Endothelial cell of umbilical vein (primary cell): ENCODE measurements at regions not wholly inside any gene's neighbourhood (a gene's known extent, or its start where the extent isn't known, plus 50 kb on each side); places are given as distances from the start of the nearest gene placed in this dataset.

Experiments used
- BruUV-seq: library from RNA; stranded (reverse); fragments of 400-500 nt; replicated peaks from 2 replicates; lab custom pipeline; 2021; lab: Mats Ljungman, UMichigan
- CTCF ChIA-PET: fragments of 300-600, 350-600 bp; sonication (Branson Sonifier 250); formaldehyde crosslinking; loops from one replicate; lab custom pipeline; 2021; ENCODE audit warnings: antibody characterized with exemption, inconsistent platforms; lab: Charles Lee
- POLR2A ChIA-PET: fragments of 300-600, 350-600 bp; sonication (Branson Sonifier 250); formaldehyde crosslinking; loops from one replicate; lab custom pipeline; 2021; ENCODE audit warnings: antibody characterized with exemption, inconsistent platforms; lab: Charles Lee
- DNase-seq: peaks from one replicate; pipeline ENCODE4 v3.0.0-alpha.2; 2011; ENCODE audit warnings: low read depth, low spot score
- FAIRE-seq: peaks from 2 replicates; lab custom pipeline; 2011; peaks lifted over from hg19 to GRCh38; lab: Jason Lieb, UNC
- H2AFZ ChIP-seq: 2 replicates; pipeline ENCODE4 v1.6.0; 2012; ENCODE audit warnings: low read depth, low read length, control low read depth, inconsistent platforms
- H3K27ac ChIP-seq: 2 replicates; pipeline ENCODE4 v1.5.1; 2011; ENCODE audit warnings: low read depth, mild to moderate bottlenecking, control low read depth, low read length, moderate library complexity; ENCODE audit not compliant: insufficient read depth
- H3K27me3 ChIP-seq, 2 experiments: 2 replicates each; pipeline versions ENCODE4 v1.6.0 to v1.6.1; 2011; ENCODE audit warnings: low read length in 2 of 2, mixed read lengths in 1 of 2; ENCODE audit not compliant: control insufficient read depth in 2 of 2, insufficient read depth in 2 of 2
- H3K36me3 ChIP-seq, 2 experiments: 2 replicates in 1 of 2; 3 replicates in 1 of 2; pipeline ENCODE4 v1.5.1; 2011; ENCODE audit warnings: low read length in 2 of 2, mild to moderate bottlenecking in 1 of 2, moderate library complexity in 1 of 2; ENCODE audit not compliant: control insufficient read depth in 2 of 2, insufficient read depth in 2 of 2; ENCODE audit errors: extremely low read depth in 1 of 2
- H3K4me1 ChIP-seq: 3 replicates; pipeline ENCODE4 v1.5.1; 2011; ENCODE audit warnings: mild to moderate bottlenecking, low read length; ENCODE audit not compliant: control insufficient read depth, insufficient read depth; ENCODE audit errors: extremely low read depth
- H3K4me2 ChIP-seq: 2 replicates; pipeline ENCODE4 v1.6.1; 2011; ENCODE audit warnings: low read length, control low read depth, mixed read lengths; ENCODE audit not compliant: insufficient read depth
- H3K4me3 ChIP-seq, 3 experiments: fragments of 200-600 bp in 1 of 3; sonication (generic), shearing (Covaris generic) in 1 of 3; replicated peaks in 1 of 3; 2 replicates each; pipeline ENCODE4 v1.5.1; 2011 to 2016; ENCODE audit warnings: control low read depth in 3 of 3, low read length in 3 of 3, mild to moderate bottlenecking in 2 of 3, inconsistent platforms in 1 of 3, low read depth in 1 of 3, moderate library complexity in 1 of 3; ENCODE audit not compliant: insufficient read depth in 1 of 3
- H3K79me2 ChIP-seq: 2 replicates; pipeline ENCODE4 v1.6.0; 2012; ENCODE audit warnings: low read length, inconsistent platforms; ENCODE audit not compliant: control insufficient read depth, insufficient read depth
- H3K9ac ChIP-seq: replicated peaks from 2 replicates; pipeline ENCODE3; 2011; ENCODE audit warnings: low read length, control low read depth; ENCODE audit not compliant: insufficient read depth; ENCODE audit errors: extremely low read depth
- H3K9me1 ChIP-seq: replicated peaks from 3 replicates; pipeline ENCODE4 v1.6.0; 2011; ENCODE audit warnings: mild to moderate bottlenecking, low read length; ENCODE audit not compliant: control insufficient read depth, insufficient read depth; ENCODE audit errors: extremely low read depth
- H3K9me3 ChIP-seq: replicated peaks from 2 replicates; pipeline ENCODE4 v1.5.1; 2012; ENCODE audit warnings: low read length, inconsistent platforms; ENCODE audit not compliant: control insufficient read depth, insufficient read depth
- H4K20me1 ChIP-seq: replicated peaks from 2 replicates; pipeline ENCODE3; 2011; ENCODE audit warnings: mild to moderate bottlenecking, low read length; ENCODE audit not compliant: control insufficient read depth, insufficient read depth; ENCODE audit errors: extremely low read depth
- EZH2 ChIP-seq: IDR thresholded peaks from 2 replicates; pipeline ENCODE4 v1.6.1; 2012; ENCODE audit warnings: borderline replicate concordance, low read depth, mild to moderate bottlenecking, moderate library complexity, low read length, inconsistent platforms; ENCODE audit not compliant: severe bottlenecking
- FOS ChIP-seq: IDR thresholded peaks from 2 replicates; pipeline ENCODE4 v1.6.1; 2011; ENCODE audit warnings: mild to moderate bottlenecking, low read length, moderate library complexity, borderline replicate concordance; ENCODE audit not compliant: insufficient read depth
- GATA2 ChIP-seq: IDR thresholded peaks from 2 replicates; pipeline ENCODE4 v1.7.0; 2011; ENCODE audit warnings: low read depth, mild to moderate bottlenecking, moderate library complexity, mixed read lengths, low read length; ENCODE audit not compliant: insufficient read length, insufficient read depth
- JUN ChIP-seq: IDR thresholded peaks from 2 replicates; pipeline ENCODE4 v1.6.1; 2011; ENCODE audit warnings: borderline replicate concordance, low read depth; ENCODE audit not compliant: insufficient read length, insufficient read depth
- MAX ChIP-seq: IDR thresholded peaks from 2 replicates; pipeline ENCODE4 v1.6.1; 2011; ENCODE audit not compliant: insufficient read depth, insufficient read length
- MYC ChIP-seq: IDR thresholded peaks from one replicate; pipeline ENCODE4 v1.6.1; 2011; ENCODE audit warnings: mild to moderate bottlenecking, low read depth, low read length
- POLR2A ChIP-seq: IDR thresholded peaks from 2 replicates; pipeline ENCODE4 v1.6.1; 2012; ENCODE audit warnings: low read depth, mild to moderate bottlenecking, control low read depth, low read length
- POLR2AphosphoS5 ChIP-seq: IDR thresholded peaks from 2 replicates; pipeline ENCODE4 v1.6.1; 2012; ENCODE audit warnings: low read depth, mild to moderate bottlenecking, control low read depth, low read length, moderate library complexity; ENCODE audit not compliant: insufficient read depth
- dilution Hi-C: fragments of 300-500 bp; cut with MboI; formaldehyde crosslinking; loops from one replicate; pipeline ENCODE4 v1.15.0; 2019; ENCODE audit warnings: low sequenced_read_pairs; ENCODE audit not compliant: extremely low pct_ligation_motif_present
- intact Hi-C: fragments of 100-400 bp; cut with micrococcal nuclease; formaldehyde crosslinking; loops from one replicate; pipeline ENCODE4 v1.10.0; 2022

DNA sequence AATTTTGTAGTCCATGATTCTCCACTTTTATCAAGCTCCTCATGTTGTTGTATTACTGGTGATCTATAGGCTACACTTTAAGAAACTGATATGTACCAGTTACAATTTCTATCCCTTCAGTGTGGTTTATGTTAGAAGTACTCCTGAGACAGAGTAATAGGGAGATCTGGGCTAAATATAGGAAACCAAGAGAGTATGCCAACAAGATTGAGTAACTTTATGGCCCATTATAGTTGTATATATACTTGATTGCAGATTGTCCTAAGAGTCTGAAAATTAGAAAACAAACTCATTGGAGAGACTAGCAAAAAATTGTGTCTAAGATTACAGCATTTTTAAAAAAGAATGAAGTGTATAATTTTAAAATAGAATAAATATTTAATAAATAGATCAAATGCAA is 605.6 kb downstream of the XIRP2 start:
- H3K9me3 ChIP-seq = no peaks in the 10 kb centered on the region
- no peak for DNase-seq
- intact Hi-C loops (no loop called here), dilution Hi-C loops (no loop called here)
- H3K79me2 ChIP-seq = no peaks in the 10 kb centered on the region
- no TSS peak for BruUV-seq
- POLR2A ChIA-PET = no interaction called here
- no peaks in the 10 kb centered on the region for H4K20me1 ChIP-seq
- no peak overlapping the region for H3K4me2 ChIP-seq
- H3K9ac ChIP-seq = no peak overlapping the region
- no peaks in the 10 kb centered on the region for H3K36me3 ChIP-seq
- no peak overlapping the region for H2AFZ ChIP-seq
- no peaks in the 10 kb centered on the region for H3K4me1 ChIP-seq
- H3K27ac ChIP-seq = no peak overlapping the region
- no peak for FAIRE-seq
- no peaks in the 10 kb centered on the region for H3K27me3 ChIP-seq
- TF ChIP-seq GATA2 (no peak), FOS (no peak), POLR2A (no peak)
- CTCF ChIA-PET = no interaction called here
- no peaks in the 10 kb centered on the region for H3K9me1 ChIP-seq
- H3K4me3 ChIP-seq = no peak overlapping the region

GRCh38 chr2:167492486-167492885 is 604.2 kb downstream of the XIRP2 start:
- FAIRE-seq (no peak), DNase-seq (no peak)
- H3K9ac ChIP-seq = no peak overlapping the region
- H4K20me1 ChIP-seq = no peaks in the 10 kb centered on the region
- dilution Hi-C loops (no loop called here), intact Hi-C loops (no loop called here)
- H2AFZ ChIP-seq = no peak overlapping the region
- H3K9me3 ChIP-seq = no peaks in the 10 kb centered on the region
- ChIA-PET CTCF (no interaction called here), POLR2A (no interaction called here)
- H3K79me2 ChIP-seq = no peaks in the 10 kb centered on the region
- BruUV-seq = no TSS peak
- no peaks in the 10 kb centered on the region for H3K36me3 ChIP-seq
- H3K27ac ChIP-seq = no peak overlapping the region
- H3K27me3 ChIP-seq = no peaks in the 10 kb centered on the region
- H3K4me3 ChIP-seq = no peak overlapping the region
- H3K4me2 ChIP-seq = no peak overlapping the region
- H3K4me1 ChIP-seq = no peaks in the 10 kb centered on the region
- no peaks in the 10 kb centered on the region for H3K9me1 ChIP-seq
- TF ChIP-seq POLR2AphosphoS5 = no peak
- TF ChIP-seq MYC = no peak
- no peak for TF ChIP-seq JUN
- no peak for TF ChIP-seq MAX
- TF ChIP-seq EZH2 = no peak
